ENCODE measurements at regions not wholly inside any gene's neighbourhood (a gene's known extent, or its start where the extent isn't known, plus 50 kb on each side); places are given as distances from the start of the nearest gene placed in this dataset.

DNA sequence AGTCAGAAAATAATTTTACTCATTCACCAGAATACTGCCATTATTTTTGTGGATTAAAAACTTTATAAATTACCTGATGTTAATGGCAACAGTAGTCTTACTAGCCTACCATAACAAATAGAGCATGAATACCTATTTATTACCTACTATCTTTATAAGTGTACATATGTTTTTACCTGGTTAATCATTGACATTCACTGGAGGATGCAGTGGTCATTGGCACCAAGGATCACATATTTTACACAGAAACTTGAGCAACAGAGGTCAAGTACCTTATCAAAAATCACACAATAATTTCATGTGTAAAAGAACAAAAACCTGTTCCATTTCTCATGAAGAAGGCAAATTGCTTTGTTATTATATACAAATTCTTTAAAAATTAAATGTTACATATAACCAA, 1284.9 kb upstream of the NCAM2 start:
- H3K4me3 ChIP-seq (ENCODE audit: control insufficient read depth, low read depth, low read length) = no peak overlapping the region
- DNase-seq (ENCODE audit: low read depth) = no peak
- TF ChIP-seq, protein P1, sequence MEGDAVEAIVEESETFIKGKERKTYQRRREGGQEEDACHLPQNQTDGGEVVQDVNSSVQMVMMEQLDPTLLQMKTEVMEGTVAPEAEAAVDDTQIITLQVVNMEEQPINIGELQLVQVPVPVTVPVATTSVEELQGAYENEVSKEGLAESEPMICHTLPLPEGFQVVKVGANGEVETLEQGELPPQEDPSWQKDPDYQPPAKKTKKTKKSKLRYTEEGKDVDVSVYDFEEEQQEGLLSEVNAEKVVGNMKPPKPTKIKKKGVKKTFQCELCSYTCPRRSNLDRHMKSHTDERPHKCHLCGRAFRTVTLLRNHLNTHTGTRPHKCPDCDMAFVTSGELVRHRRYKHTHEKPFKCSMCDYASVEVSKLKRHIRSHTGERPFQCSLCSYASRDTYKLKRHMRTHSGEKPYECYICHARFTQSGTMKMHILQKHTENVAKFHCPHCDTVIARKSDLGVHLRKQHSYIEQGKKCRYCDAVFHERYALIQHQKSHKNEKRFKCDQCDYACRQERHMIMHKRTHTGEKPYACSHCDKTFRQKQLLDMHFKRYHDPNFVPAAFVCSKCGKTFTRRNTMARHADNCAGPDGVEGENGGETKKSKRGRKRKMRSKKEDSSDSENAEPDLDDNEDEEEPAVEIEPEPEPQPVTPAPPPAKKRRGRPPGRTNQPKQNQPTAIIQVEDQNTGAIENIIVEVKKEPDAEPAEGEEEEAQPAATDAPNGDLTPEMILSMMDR (IDR thresholded peaks at IDR 0.05; ENCODE audit: control insufficient read depth, insufficient read depth, low read depth, low read length, missing control alignments) = no peak

DNA sequence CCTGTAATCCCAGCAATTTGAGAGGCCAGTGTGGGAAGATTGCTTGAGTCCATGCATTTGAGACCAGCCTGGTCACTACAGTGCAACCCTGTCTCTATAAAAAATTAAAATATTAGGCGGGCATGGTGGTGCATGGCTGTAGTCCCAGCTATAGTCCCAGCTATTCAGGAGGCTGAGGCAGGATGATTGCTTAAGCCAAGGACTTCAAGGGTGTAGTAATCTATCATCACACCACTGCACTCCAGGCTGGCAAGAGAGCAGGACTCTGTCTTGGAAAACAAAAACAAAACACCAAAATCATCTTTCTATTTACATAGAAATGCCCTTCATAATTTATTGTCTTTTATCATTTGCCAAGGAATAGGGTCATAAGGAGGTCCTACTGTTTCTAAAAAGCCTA, 1274.1 kb upstream of the NCAM2 start:
- H3K4me3 ChIP-seq (ENCODE audit: control insufficient read depth, low read depth, low read length) = no peak overlapping the region
- no peak for DNase-seq (ENCODE audit: low read depth)
- TF ChIP-seq, protein P1 (IDR thresholded peaks at IDR 0.05; ENCODE audit: control insufficient read depth, insufficient read depth, low read depth, low read length, missing control alignments) = no peak

DNA sequence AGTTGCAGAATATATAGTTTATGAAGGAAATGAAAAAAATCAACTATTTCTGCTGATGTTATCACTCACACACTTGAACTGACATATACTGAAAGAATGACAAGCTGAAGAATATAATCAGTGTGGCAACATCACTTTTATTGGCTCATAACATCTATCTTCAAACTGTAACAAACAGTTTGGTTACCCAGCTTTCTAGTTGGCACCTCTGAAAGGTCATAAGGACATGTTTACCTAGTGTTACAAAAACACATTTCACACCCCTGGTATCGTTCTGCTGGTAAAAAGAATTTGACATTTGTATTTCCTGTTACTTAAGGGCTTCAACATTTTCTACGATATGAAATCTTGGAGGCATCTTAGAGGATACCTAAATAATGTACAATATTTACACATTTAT, 1267.0 kb upstream of the NCAM2 start:
- no peak overlapping the region for H3K4me3 ChIP-seq (ENCODE audit: control insufficient read depth, low read depth, low read length)
- DNase-seq (ENCODE audit: low read depth) = no peak
- TF ChIP-seq, protein P1 (IDR thresholded peaks at IDR 0.05; ENCODE audit: control insufficient read depth, insufficient read depth, low read depth, low read length, missing control alignments) = no peak

DNA sequence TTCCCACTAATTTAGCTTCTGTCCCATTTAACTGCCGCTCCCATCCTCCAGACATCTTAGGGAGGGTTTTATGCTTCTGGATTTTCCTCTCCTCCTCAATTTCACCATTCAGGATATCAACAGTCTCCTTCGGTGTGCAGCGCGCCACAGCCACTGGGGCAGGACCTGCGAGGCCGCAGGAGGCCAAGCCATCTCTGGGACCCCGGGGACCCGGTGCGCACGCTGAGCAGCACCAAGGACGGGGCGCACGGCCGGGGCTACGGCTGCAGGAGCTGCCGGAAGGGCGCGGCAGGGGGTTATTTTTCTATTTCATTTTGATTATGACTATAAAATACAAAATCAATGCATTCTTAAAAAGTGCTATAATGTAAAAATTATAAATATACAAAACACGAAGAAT, 1238.4 kb upstream of the NCAM2 start:
- TF ChIP-seq, protein P1 (IDR thresholded peaks at IDR 0.05; ENCODE audit: control insufficient read depth, insufficient read depth, low read depth, low read length, missing control alignments) = no peak
- no peak for DNase-seq (ENCODE audit: low read depth)
- no peak overlapping the region for H3K4me3 ChIP-seq (ENCODE audit: control insufficient read depth, low read depth, low read length)

DNA sequence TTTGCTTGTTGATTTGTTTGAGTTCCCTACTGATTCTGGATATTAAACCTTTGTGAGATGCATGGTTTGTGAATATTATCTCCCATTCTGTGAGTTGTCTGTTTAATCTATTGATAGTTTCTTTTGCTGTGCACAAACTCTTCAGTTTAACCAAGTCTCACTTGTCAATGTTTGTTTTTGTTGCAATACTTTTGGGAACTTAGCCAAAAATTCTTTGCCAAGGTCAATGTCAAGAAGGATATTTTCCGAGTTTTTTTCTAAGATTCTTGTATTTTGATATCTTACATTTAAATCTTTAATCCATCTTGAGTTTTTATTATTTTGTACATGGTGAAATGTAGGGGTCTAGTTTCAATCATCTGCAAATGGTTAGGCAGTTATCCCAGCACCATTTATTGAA, 1230.7 kb upstream of the NCAM2 start:
- TF ChIP-seq, protein P1 (IDR thresholded peaks at IDR 0.05; ENCODE audit: control insufficient read depth, insufficient read depth, low read depth, low read length, missing control alignments) = no peak
- no peak for DNase-seq (ENCODE audit: low read depth)
- H3K4me3 ChIP-seq (ENCODE audit: control insufficient read depth, low read depth, low read length) = no peak overlapping the region

DNA sequence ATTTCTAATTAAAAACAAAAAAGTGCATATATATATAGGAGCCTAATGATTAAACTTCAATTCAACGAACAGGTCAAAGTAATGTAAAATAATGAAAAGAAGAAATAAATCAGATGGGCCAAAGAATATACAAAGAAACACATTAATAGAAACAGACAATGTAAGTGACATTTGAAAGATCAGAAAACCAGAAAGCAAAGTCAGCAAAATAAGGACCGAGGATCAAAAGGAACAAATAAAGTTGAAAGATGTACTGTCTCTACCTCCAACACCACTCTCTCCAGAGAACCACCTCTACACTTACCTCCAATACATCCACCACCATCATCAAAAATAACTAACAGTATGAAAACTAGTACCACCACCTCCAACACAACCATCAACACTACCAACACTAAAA, 1226.3 kb upstream of the NCAM2 start:
- DNase-seq (ENCODE audit: low read depth) = no peak
- H3K4me3 ChIP-seq (ENCODE audit: control insufficient read depth, low read depth, low read length) = no peak overlapping the region
- TF ChIP-seq, protein P1 (IDR thresholded peaks at IDR 0.05; ENCODE audit: control insufficient read depth, insufficient read depth, low read depth, low read length, missing control alignments) = no peak

DNA sequence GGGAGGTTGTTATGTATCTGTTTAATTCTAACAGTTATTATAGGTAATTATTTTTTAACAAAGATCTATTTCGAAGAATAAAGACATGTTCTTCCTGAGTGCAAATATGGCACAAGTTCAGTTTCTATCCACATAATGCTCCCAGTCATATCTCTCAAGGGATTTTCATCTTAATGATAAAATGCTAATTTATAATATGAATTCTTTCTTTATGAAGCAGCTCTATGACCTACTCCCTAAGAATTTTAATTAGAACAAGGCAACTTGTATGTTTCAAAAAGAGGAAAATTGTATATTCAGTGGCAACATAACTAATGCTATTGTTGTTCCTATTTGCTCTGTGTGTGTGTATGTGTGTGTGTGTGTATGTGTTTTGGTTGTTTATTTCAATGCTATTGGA, 1222.1 kb upstream of the NCAM2 start:
- no peak for DNase-seq (ENCODE audit: low read depth)
- TF ChIP-seq, protein P1 (IDR thresholded peaks at IDR 0.05; ENCODE audit: control insufficient read depth, insufficient read depth, low read depth, low read length, missing control alignments) = no peak

More for the DNA sequence above, 1222.1 kb upstream of the NCAM2 start:
- H3K4me3 ChIP-seq (ENCODE audit: control insufficient read depth, low read depth, low read length) = no peak overlapping the region
